ENCODE measurements at regions not wholly inside any gene's neighbourhood (a gene's known extent, or its start where the extent isn't known, plus 50 kb on each side); places are given as distances from the start of the nearest gene placed in this dataset.

DNA sequence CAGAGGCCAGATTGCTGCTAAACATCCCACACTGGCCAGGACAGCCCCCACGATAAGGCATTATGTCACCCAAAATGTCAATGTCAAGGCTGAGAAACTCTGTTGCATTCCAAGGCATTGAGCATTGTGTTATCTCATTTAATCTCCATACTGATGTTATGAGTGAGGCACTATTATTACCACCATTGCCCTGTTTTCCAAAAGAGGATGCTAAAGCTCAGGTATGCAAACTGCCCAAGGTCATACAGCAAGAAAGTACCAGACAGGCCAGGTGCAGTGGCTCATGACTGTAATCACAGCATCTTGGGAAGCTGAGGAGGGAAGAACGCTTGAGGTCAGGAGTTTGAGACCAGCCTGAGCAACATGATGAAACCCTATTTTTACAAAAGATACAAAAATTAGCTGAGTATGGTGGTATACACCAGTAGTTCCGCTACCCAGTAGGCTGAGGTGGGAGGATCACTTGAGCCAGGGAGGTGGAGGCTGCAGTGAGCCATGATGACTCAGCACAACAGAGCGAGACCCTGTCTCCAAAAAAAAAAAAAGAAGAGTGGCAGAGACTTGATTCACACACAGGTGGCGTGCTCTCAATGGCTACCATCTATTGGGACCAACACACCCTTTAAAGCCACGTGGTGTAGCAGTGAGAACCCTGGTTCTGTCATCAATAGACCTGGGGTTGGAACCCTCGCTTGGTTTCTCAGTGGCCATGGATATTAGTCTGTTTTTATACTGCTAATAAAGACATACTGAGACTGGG is 58.8 kb upstream of the GRIN2A start:
- no peak for TF ChIP-seq POLR2A (IDR thresholded peaks at IDR 0.05)
- TF ChIP-seq, protein P1, sequence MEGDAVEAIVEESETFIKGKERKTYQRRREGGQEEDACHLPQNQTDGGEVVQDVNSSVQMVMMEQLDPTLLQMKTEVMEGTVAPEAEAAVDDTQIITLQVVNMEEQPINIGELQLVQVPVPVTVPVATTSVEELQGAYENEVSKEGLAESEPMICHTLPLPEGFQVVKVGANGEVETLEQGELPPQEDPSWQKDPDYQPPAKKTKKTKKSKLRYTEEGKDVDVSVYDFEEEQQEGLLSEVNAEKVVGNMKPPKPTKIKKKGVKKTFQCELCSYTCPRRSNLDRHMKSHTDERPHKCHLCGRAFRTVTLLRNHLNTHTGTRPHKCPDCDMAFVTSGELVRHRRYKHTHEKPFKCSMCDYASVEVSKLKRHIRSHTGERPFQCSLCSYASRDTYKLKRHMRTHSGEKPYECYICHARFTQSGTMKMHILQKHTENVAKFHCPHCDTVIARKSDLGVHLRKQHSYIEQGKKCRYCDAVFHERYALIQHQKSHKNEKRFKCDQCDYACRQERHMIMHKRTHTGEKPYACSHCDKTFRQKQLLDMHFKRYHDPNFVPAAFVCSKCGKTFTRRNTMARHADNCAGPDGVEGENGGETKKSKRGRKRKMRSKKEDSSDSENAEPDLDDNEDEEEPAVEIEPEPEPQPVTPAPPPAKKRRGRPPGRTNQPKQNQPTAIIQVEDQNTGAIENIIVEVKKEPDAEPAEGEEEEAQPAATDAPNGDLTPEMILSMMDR (IDR thresholded peaks at IDR 0.05) = no peak
- TF ChIP-seq EP300 (IDR thresholded peaks at IDR 0.05) = no peak

All from stomach (tissue), 4 donors.